Panc1 (cell line): ENCODE measurements at regions not wholly inside any gene's neighbourhood (a gene's known extent, or its start where the extent isn't known, plus 50 kb on each side); places are given as distances from the start of the nearest gene placed in this dataset.

Experiments used
- ATAC-seq: fragments of 200-7000 bp; cut with Tn5 transposase; 2 replicates; pipeline ENCODE4 v1.9.1; 2020; ENCODE audit warnings: mild to moderate bottlenecking, moderate library complexity
- BruUV-seq: library from RNA; stranded (reverse); fragments of 400-500 nt; replicated peaks from 2 replicates; lab custom pipeline; 2021; lab: Mats Ljungman, UMichigan
- CTCF ChIA-PET: fragments of 300-600 bp; sonication (Branson Sonifier 250); formaldehyde crosslinking; loops from one replicate; lab custom pipeline; 2022; ENCODE audit warnings: antibody characterized with exemption; lab: Charles Lee
- POLR2A ChIA-PET: fragments of 300-600 bp; sonication (Branson Sonifier 250); formaldehyde crosslinking; loops from one replicate; lab custom pipeline; 2022; ENCODE audit warnings: antibody characterized with exemption; lab: Charles Lee
- DNase-seq: peaks from one replicate; pipeline ENCODE4 v3.0.0-alpha.2; 2010; ENCODE audit warnings: low read depth, low spot score
- H3K27ac ChIP-seq: 2 replicates; pipeline ENCODE4 v1.5.1; 2011; ENCODE audit warnings: mild to moderate bottlenecking, low read length, inconsistent platforms
- H3K27me3 ChIP-seq: fragments of 200-500 bp; sonication (Bioruptor generic); 2 replicates; pipeline ENCODE4 v1.6.0; 2014; ENCODE audit warnings: low read length, inconsistent platforms; ENCODE audit not compliant: control insufficient read depth, insufficient read depth
- H3K36me3 ChIP-seq: fragments of 200-500 bp; sonication (Bioruptor generic); 2 replicates; pipeline ENCODE4 v1.5.1; 2014; ENCODE audit warnings: inconsistent platforms, mild to moderate bottlenecking, low read length, moderate library complexity; ENCODE audit not compliant: control insufficient read depth, insufficient read depth
- H3K4me1 ChIP-seq: 2 replicates; pipeline ENCODE4 v1.5.1; 2011; ENCODE audit warnings: inconsistent platforms, mild to moderate bottlenecking, low read length, moderate library complexity; ENCODE audit not compliant: control insufficient read depth, insufficient read depth
- H3K4me3 ChIP-seq, 2 experiments: 2 replicates each; pipeline ENCODE4 v1.5.1; 2011 to 2012; ENCODE audit warnings: low read depth in 2 of 2, low read length in 2 of 2, mild to moderate bottlenecking in 2 of 2, inconsistent platforms in 1 of 2, moderate library complexity in 1 of 2
- H3K9me3 ChIP-seq: fragments of 200-500 bp; sonication (Bioruptor generic); 2 replicates; pipeline ENCODE4 v1.5.1; 2014; ENCODE audit warnings: low read depth, mild to moderate bottlenecking, inconsistent platforms, low read length, moderate library complexity; ENCODE audit not compliant: control insufficient read depth, insufficient read depth
- POLR2AphosphoS5 ChIP-seq: IDR thresholded peaks from 2 replicates; pipeline ENCODE4 v1.6.1; 2012; ENCODE audit warnings: mild to moderate bottlenecking, low read depth, low read length, moderate library complexity
- SIN3A ChIP-seq: IDR thresholded peaks from 2 replicates; pipeline ENCODE4 v1.6.1; 2012; ENCODE audit warnings: low read depth, mild to moderate bottlenecking, low read length, moderate library complexity, borderline replicate concordance; ENCODE audit not compliant: insufficient read depth
- TCF7L2 ChIP-seq: IDR thresholded peaks from 2 replicates; pipeline ENCODE4 v1.6.1; 2011; ENCODE audit warnings: mild to moderate bottlenecking, low read depth, low read length, inconsistent platforms
- in situ Hi-C: cut with HindIII; loops from 2 replicates; pipeline ENCODE4 v1.10.0; 2016; ENCODE audit warnings: low sequenced_read_pairs, low pct_unique_long_range_greater_than_20kb
- intact Hi-C: fragments of 100-400 bp; cut with micrococcal nuclease; formaldehyde crosslinking; loops from one replicate; pipeline ENCODE4 v1.10.0; 2022; ENCODE audit not compliant: unreplicated experiment
- TF ChIP-seq, protein P1 (sequence below): fragments of 450-650 bp; IDR thresholded peaks from 2 replicates; pipeline ENCODE4 v1.5.1; 2017; ENCODE audit warnings: mild to moderate bottlenecking
- TF ChIP-seq, protein P2 (sequence below), 2 experiments: IDR thresholded peaks; 2 replicates each; pipeline ENCODE4 v1.6.1; 2011 to 2012; ENCODE audit warnings: low read depth in 2 of 2, control low read depth in 1 of 2, low read length in 1 of 2, mild to moderate bottlenecking in 1 of 2, moderate library complexity in 1 of 2; ENCODE audit not compliant: insufficient read depth in 1 of 2

DNA sequence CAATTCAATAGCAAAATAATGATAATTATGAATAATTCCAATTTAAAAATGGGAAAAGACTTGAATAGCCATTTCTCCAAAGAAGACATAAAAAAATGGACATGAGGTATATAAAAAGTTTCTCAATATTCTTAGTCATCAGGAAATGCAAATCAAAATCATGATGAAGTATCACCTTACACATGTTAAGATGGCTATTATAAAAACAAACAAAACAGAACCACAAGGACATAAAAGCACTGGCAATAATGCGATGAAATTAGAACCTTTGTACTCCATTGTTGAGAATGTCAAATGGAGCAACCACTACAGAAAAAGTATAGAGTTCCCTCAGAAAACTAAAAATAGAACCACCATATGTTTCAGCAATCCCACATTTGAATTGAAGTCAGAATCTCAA, 1186.1 kb downstream of the SLITRK5 start:
- ChIA-PET CTCF (no interaction called here), POLR2A (no interaction called here)
- intact Hi-C loops (no loop called here), in situ Hi-C loops (no loop called here)
- Histone ChIP-seq H3K36me3 (no peaks in the 10 kb centered on the region), H3K4me1 (no peaks in the 10 kb centered on the region), H3K27ac (no peak overlapping the region), H3K4me3 (no peak overlapping the region), H3K27me3 (no peaks in the 10 kb centered on the region), H3K9me3 (no peaks in the 10 kb centered on the region)
- no TSS peak for BruUV-seq
- no peak for DNase-seq
- no peak for ATAC-seq
- TF ChIP-seq, protein P1, sequence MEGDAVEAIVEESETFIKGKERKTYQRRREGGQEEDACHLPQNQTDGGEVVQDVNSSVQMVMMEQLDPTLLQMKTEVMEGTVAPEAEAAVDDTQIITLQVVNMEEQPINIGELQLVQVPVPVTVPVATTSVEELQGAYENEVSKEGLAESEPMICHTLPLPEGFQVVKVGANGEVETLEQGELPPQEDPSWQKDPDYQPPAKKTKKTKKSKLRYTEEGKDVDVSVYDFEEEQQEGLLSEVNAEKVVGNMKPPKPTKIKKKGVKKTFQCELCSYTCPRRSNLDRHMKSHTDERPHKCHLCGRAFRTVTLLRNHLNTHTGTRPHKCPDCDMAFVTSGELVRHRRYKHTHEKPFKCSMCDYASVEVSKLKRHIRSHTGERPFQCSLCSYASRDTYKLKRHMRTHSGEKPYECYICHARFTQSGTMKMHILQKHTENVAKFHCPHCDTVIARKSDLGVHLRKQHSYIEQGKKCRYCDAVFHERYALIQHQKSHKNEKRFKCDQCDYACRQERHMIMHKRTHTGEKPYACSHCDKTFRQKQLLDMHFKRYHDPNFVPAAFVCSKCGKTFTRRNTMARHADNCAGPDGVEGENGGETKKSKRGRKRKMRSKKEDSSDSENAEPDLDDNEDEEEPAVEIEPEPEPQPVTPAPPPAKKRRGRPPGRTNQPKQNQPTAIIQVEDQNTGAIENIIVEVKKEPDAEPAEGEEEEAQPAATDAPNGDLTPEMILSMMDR = no peak
- TF ChIP-seq POLR2AphosphoS5 (no peak), TCF7L2 (no peak), SIN3A (no peak)
- TF ChIP-seq, protein P2, sequence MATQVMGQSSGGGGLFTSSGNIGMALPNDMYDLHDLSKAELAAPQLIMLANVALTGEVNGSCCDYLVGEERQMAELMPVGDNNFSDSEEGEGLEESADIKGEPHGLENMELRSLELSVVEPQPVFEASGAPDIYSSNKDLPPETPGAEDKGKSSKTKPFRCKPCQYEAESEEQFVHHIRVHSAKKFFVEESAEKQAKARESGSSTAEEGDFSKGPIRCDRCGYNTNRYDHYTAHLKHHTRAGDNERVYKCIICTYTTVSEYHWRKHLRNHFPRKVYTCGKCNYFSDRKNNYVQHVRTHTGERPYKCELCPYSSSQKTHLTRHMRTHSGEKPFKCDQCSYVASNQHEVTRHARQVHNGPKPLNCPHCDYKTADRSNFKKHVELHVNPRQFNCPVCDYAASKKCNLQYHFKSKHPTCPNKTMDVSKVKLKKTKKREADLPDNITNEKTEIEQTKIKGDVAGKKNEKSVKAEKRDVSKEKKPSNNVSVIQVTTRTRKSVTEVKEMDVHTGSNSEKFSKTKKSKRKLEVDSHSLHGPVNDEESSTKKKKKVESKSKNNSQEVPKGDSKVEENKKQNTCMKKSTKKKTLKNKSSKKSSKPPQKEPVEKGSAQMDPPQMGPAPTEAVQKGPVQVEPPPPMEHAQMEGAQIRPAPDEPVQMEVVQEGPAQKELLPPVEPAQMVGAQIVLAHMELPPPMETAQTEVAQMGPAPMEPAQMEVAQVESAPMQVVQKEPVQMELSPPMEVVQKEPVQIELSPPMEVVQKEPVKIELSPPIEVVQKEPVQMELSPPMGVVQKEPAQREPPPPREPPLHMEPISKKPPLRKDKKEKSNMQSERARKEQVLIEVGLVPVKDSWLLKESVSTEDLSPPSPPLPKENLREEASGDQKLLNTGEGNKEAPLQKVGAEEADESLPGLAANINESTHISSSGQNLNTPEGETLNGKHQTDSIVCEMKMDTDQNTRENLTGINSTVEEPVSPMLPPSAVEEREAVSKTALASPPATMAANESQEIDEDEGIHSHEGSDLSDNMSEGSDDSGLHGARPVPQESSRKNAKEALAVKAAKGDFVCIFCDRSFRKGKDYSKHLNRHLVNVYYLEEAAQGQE (IDR thresholded peaks at IDR 0.05; ENCODE audit: insufficient read depth in 1 of 2, low read depth in 2 of 2, low read length in 1 of 2) = no peak

DNA sequence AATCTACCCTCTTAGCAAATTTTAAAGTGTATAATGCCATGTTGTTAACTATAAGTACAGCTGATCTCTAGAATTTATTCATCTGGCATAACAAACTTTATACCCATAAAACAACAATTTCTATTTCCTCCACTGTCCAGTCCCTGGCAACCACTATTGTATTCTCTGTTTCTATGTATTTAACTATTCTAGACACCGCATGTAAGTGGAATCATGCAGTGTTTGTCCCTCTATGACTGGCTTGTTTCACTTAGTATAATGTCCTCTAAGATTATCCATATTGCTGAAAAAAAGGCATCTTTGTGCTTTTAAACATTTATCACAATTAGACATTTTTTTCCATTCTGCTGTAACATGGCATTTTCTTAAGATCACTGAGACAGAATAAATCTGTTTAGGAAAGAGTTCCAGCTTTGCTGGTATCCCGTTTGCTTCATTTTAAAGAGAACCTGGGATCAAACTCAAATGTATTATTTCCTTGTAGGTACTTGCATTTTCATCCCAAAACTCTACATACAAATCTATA, 1191.0 kb downstream of the SLITRK5 start:
- ChIA-PET POLR2A (no interaction called here), CTCF (no interaction called here)
- Histone ChIP-seq H3K27ac (no peak overlapping the region), H3K4me3 (no peak overlapping the region), H3K27me3 (no peaks in the 10 kb centered on the region), H3K9me3 (no peaks in the 10 kb centered on the region), H3K36me3 (no peaks in the 10 kb centered on the region), H3K4me1 (no peaks in the 10 kb centered on the region)
- no TSS peak for BruUV-seq
- no peak for DNase-seq
- TF ChIP-seq, protein P2 (IDR thresholded peaks at IDR 0.05; ENCODE audit: insufficient read depth in 1 of 2, low read depth in 2 of 2, low read length in 1 of 2) = no peak
- TF ChIP-seq TCF7L2 = no peak
- TF ChIP-seq SIN3A = no peak
- TF ChIP-seq, protein P1 = no peak
- TF ChIP-seq POLR2AphosphoS5 = no peak
- intact Hi-C loops = no loop called here
- in situ Hi-C loops = no loop called here
- ATAC-seq = no peak
